ENCODE measurements at regions not wholly inside any gene's neighbourhood (a gene's known extent, or its start where the extent isn't known, plus 50 kb on each side); places are given as distances from the start of the nearest gene placed in this dataset.

DNA sequence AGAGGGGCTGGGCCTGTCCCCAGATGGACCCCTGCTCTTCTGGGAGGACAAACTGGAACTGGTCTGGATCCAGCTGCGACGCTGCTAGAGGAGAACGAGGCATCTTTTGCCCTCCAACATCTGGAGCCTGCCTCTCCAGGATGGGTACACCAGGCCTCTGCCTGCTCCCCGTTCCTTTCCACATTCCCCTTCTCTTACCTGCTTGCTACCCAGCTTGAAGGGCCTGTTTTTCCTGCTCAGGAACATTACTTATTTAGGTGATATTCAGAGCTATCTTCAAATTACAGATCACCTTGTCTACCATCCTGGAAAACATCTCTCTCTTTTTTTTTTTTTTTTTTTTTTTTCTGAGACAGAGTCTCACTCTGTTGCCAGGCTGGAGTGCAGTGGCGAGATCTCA lies 64.0 kb downstream of the CHRD start:
- H2BK15ac ChIP-seq (ENCODE audit: low read depth, low read length) = no peak overlapping the region
- no peaks in the 10 kb centered on the region for H3K79me1 ChIP-seq (ENCODE audit: insufficient read depth, low read depth, low read length, poor library complexity, severe bottlenecking)
- no peaks in the 10 kb centered on the region for H3K79me2 ChIP-seq (ENCODE audit: insufficient read depth, low read length)
- H3K23me2 ChIP-seq (ENCODE audit: insufficient read length, low read depth, low read length, poor library complexity, severe bottlenecking) = no peaks in the 10 kb centered on the region
- H3K4ac ChIP-seq (ENCODE audit: low read depth, low read length) = no peak overlapping the region
- Mint-ChIP-seq H3K27ac (no peak overlapping the region; a peak in 1 of 7 replicates), H3K4me3 (no peak overlapping the region), H3K4me1 (no peaks in the 10 kb centered on the region), H3K9me3 (no peaks in the 10 kb centered on the region), H3K36me3 (ENCODE audit: insufficient read depth in 1 of 3, low read depth in 3 of 3) (no peaks in the 10 kb centered on the region), H3K27me3 (ENCODE audit: low read depth) (no peaks in the 10 kb centered on the region; the same call in none of the 2 replicates)
- H2AK5ac ChIP-seq (ENCODE audit: insufficient read length, low read length) = no peak overlapping the region
- H3K9ac ChIP-seq (ENCODE audit: extremely low read depth, insufficient read length, low read length) = no peak overlapping the region
- H3K18ac ChIP-seq (ENCODE audit: insufficient read length, low read depth, low read length) = no peak overlapping the region
- no peaks in the 10 kb centered on the region for H3K27me3 ChIP-seq (ENCODE audit: insufficient read depth, low read length)
- H3K14ac ChIP-seq (ENCODE audit: insufficient read depth, low read length) = no peak overlapping the region
- no peak overlapping the region for H3K4me2 ChIP-seq (ENCODE audit: insufficient read depth, insufficient read length, low read length)
- H2BK120ac ChIP-seq (ENCODE audit: low read depth, low read length, poor library complexity, severe bottlenecking) = no peak overlapping the region
- no peak overlapping the region for H4K91ac ChIP-seq (ENCODE audit: insufficient read length, low read depth, low read length)
- no CpG with 5 or more reads among the region's 5 CpGs for WGBS (ENCODE audit: extremely low coverage, insufficient read length, low lambda C conversion rate)
- H3K23ac ChIP-seq (ENCODE audit: insufficient read length, low read depth, low read length) = no peak overlapping the region
- no peak overlapping the region for H2AFZ ChIP-seq (ENCODE audit: low read length)
- no peaks in the 10 kb centered on the region; the same call in 1 of the 2 replicates for H3K4me1 ChIP-seq (ENCODE audit: insufficient read depth, low read length)
- no peak for DNase-seq
- no peak overlapping the region for H2BK12ac ChIP-seq (ENCODE audit: insufficient read length, low read depth, low read length)
- H3T11ph ChIP-seq (ENCODE audit: low read length) = no peak overlapping the region
- no peak overlapping the region for H4K8ac ChIP-seq (replicated peaks; ENCODE audit: insufficient read length, low read depth, low read length)
- no peak overlapping the region for H2BK20ac ChIP-seq (ENCODE audit: low read depth, low read length, poor library complexity, severe bottlenecking)
- no peak overlapping the region for H2BK5ac ChIP-seq (ENCODE audit: insufficient read length, low read length)
- H3K27ac ChIP-seq (ENCODE audit: insufficient read length, low read depth, low read length) = no peak overlapping the region
- no peaks in the 10 kb centered on the region for H4K20me1 ChIP-seq (ENCODE audit: control insufficient read depth, insufficient read depth, insufficient read length)
- TF ChIP-seq CTCF (conservative IDR thresholded peaks at IDR 0.05) = no peak
- no peak overlapping the region for H4K5ac ChIP-seq (ENCODE audit: insufficient read length, low read depth, low read length)
- no peaks in the 10 kb centered on the region for H3K9me3 ChIP-seq (ENCODE audit: control insufficient read depth, low read depth, low read length)
- H3K56ac ChIP-seq (ENCODE audit: insufficient read length, low read depth, low read length) = no peak overlapping the region
